HUES6 (cell line): ENCODE measurements at regions not wholly inside any gene's neighbourhood (a gene's known extent, or its start where the extent isn't known, plus 50 kb on each side); places are given as distances from the start of the nearest gene placed in this dataset.
"Not testable (repeated sequence)": the region's sequence is repeated elsewhere in the genome, so short reads cannot be mapped to it uniquely, and the experiment has no call there.

Source experiments
- H3K27ac ChIP-seq: 2 replicates; pipeline ENCODE4 v1.7.0; 2013; ENCODE audit warnings: low read depth, mild to moderate bottlenecking, low read length, inconsistent platforms
- H3K27me3 ChIP-seq: 2 replicates; pipeline ENCODE4 v1.6.1; 2013; ENCODE audit warnings: low read length; ENCODE audit not compliant: control insufficient read depth, insufficient read depth
- H3K36me3 ChIP-seq: 2 replicates; pipeline ENCODE4 v1.6.1; 2013; ENCODE audit warnings: low read length; ENCODE audit not compliant: control insufficient read depth, insufficient read depth
- H3K4me1 ChIP-seq: 2 replicates; pipeline ENCODE4 v1.6.1; 2013; ENCODE audit warnings: low read length; ENCODE audit not compliant: control insufficient read depth, insufficient read depth
- H3K4me3 ChIP-seq: 2 replicates; pipeline ENCODE4 v1.5.1; 2013; ENCODE audit warnings: low read depth, low read length
- H3K9ac ChIP-seq: one replicate; pipeline ENCODE4 v1.6.1; 2013; ENCODE audit warnings: mild to moderate bottlenecking, low read length
- H3K9me3 ChIP-seq: 2 replicates; pipeline ENCODE4 v1.6.1; 2013; ENCODE audit warnings: low read depth, low read length; ENCODE audit not compliant: control insufficient read depth, insufficient read depth

DNA sequence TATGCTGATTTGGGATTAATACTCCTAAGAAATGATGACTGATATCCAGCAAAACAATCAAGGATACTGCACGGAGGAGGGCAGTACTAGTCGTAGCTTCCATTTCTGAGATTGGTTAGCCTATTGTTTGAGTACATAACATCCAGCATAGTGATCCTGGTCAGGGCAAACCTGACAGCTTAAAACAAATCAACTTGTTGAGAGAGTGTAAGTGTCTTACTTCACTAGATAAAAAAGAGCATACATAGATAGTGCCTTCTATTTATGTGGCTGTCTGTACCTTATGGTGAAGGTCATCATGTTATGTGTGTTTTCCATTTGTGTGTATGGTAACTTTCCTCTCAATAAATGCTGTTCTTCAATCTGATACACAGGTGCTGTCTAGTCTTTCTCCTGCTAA is 228.4 kb downstream of the PTGER3 start:
- Histone ChIP-seq H3K4me3 (no peak overlapping the region), H3K9me3 (no peaks in the 10 kb centered on the region), H3K9ac (no peak overlapping the region), H3K36me3 (no peaks in the 10 kb centered on the region), H3K4me1 (no peaks in the 10 kb centered on the region), H3K27me3 (no peaks in the 10 kb centered on the region), H3K27ac (no peak overlapping the region)

DNA sequence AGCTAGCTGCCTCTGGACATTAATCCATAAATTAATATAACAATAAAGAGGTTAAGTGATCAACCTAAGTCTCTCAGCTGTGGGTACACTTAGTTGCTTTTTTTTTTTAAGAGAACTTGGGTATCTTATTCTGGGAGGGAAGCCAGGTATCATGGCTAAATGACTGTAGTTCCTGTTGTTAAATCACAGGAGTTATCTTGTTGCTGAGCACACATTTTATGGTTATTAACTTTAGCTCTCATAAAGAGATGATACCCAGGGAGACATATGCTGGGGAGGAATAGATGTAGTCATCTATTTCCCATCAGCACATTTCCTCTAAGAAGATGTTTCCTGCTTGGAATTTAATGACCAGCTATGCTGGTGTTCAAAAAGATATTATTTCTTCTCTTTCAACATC is 227.8 kb downstream of the PTGER3 start:
- Histone ChIP-seq H3K9me3 (no peaks in the 10 kb centered on the region), H3K36me3 (no peaks in the 10 kb centered on the region), H3K27me3 (no peaks in the 10 kb centered on the region), H3K27ac (no peak overlapping the region), H3K4me1 (no peaks in the 10 kb centered on the region), H3K9ac (no peak overlapping the region), H3K4me3 (no peak overlapping the region)

DNA sequence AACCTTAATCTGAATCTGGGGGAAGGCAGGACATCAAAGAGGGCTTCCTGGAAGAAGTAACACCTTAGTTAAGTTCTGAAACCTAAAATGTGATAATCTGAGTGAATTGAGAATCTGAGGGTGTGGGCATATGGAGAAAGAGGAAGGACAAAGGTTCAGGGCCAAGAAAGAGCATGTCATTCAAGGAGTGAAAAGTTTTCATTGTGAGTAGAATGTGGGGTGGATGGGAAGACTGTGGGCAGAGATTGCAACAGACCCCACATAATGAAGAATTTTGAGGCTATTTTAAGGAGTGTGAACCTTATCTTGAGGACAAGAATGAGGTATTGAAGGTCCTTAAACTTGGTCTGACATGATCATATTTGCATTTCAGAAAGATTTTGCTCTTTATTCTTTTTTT is 227.2 kb downstream of the PTGER3 start:
- Histone ChIP-seq H3K27ac (no peak overlapping the region), H3K9me3 (no peaks in the 10 kb centered on the region), H3K27me3 (no peaks in the 10 kb centered on the region), H3K36me3 (no peaks in the 10 kb centered on the region), H3K4me1 (no peaks in the 10 kb centered on the region), H3K4me3 (no peak overlapping the region), H3K9ac (no peak overlapping the region)

DNA sequence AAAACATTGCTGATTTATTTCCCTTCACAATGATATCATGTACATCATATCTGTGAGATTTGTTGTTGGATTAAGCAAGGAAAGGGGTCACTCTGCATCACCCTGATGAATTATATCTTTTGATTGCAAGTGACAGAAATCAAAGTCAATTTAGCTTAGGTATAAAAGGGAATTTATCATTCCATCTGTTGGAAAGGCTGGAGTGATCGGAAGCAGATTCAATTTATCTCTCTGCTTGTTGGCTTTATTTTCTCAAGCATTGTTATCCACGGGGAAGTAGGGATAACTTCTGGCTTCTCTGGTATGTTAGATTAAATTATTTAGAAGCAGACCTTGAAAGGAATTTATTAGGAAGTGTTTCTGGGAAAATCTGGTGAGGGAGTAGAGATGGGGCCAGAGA is 226.6 kb downstream of the PTGER3 start:
- H3K9me3 ChIP-seq: no peaks in the 10 kb centered on the region
- no peaks in the 10 kb centered on the region for H3K27me3 ChIP-seq
- H3K36me3 ChIP-seq: no peaks in the 10 kb centered on the region
- H3K27ac ChIP-seq: no peak overlapping the region
- H3K4me1 ChIP-seq: no peaks in the 10 kb centered on the region
- H3K4me3 ChIP-seq: no peak overlapping the region
- no peak overlapping the region for H3K9ac ChIP-seq

DNA sequence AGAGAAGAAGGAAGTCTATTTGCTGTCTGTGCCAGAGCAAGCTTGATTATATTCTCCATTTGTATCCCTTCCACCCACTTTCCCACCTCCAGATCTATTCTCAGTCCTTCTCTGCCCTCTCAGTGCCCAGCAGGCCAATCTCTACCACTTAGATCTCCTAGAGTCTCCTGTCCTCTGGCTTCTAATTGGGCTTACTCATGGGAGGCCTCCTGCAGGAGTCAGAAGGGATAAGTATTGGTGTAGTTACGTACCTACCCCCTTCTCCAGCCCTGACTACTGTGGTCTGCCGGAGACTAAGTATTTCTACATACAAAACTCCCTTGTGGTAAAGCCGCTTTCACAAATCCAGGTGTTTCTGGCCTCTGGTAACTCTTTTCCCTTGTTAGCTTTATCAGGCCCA is 221.2 kb downstream of the PTGER3 start:
- H3K4me3 ChIP-seq: no peak overlapping the region
- no peak overlapping the region for H3K9ac ChIP-seq
- H3K27me3 ChIP-seq: no peaks in the 10 kb centered on the region
- no peak overlapping the region for H3K27ac ChIP-seq
- H3K9me3 ChIP-seq: no peaks in the 10 kb centered on the region
- no peaks in the 10 kb centered on the region for H3K36me3 ChIP-seq
- H3K4me1 ChIP-seq: no peaks in the 10 kb centered on the region

DNA sequence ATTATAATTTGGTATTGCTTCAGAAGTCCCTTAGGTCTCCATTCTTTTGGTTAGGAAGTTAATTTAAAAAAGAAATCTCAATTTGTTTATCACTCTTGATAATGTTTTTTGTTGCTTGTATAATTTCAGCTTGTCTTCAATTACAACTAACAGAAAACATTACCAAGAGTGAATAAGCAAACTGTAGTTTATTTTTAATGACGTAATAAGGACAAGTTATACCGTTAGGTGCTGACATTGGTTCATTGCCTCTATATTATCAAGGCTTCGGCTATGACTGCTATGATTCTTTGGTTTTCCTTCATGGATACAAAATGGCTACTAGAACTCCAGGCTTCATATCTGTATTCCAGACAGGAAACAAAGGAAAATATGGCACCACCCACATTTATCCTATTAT is 220.6 kb downstream of the PTGER3 start:
- no peaks in the 10 kb centered on the region for H3K27me3 ChIP-seq
- no peak overlapping the region for H3K4me3 ChIP-seq
- H3K36me3 ChIP-seq: no peaks in the 10 kb centered on the region
- H3K27ac ChIP-seq: no peak overlapping the region
- H3K9me3 ChIP-seq: no peaks in the 10 kb centered on the region
- no peaks in the 10 kb centered on the region for H3K4me1 ChIP-seq
- H3K9ac ChIP-seq: no peak overlapping the region

DNA sequence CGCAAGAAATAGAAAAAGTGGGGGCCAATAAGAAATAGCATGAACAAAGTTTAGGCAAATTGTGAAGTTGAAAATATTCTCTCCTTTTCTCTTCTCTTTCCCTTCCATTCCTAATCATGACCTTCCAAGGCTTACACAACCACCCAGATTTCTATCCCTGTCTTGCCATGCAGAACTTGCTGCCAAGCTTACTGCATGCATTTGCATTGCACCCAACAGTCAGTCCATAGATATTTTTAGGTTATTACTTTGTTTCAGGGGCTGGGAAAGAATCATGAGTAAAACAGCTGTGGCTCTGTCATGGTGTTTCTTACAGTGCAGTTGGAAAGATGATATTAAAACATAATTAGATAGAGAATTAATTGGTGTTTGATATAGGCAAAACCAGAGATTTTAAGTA is 219.4 kb downstream of the PTGER3 start:
- Histone ChIP-seq H3K9ac (no peak overlapping the region), H3K27me3 (no peaks in the 10 kb centered on the region)

DNA sequence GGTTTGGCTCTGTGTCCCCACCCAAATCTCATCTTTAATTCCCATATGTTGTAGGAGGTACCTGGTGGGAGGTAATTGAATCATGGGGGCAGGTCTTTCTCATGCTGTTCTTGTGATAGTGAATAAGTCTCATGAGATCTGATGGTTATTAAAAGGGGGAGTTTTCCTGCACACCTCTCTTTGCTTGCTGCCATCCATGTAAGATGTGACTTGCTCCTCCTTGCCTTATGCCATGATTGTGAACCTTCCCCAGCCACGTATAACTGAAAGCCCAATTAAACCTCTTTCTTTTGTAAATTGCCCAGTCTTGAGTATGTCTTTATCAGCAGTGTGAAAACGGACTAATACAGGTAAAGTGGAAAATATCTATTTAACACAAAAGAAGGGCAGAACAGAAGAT is 213.3 kb downstream of the PTGER3 start:
- H3K4me1 ChIP-seq, H3K4me3 ChIP-seq, H3K9ac ChIP-seq, H3K27ac ChIP-seq, H3K36me3 ChIP-seq, H3K27me3 ChIP-seq, H3K9me3 ChIP-seq: not testable (repeated sequence)

More for the DNA sequence above, 219.4 kb downstream of the PTGER3 start:
- H3K9me3 ChIP-seq: no peaks in the 10 kb centered on the region
- no peak overlapping the region for H3K4me3 ChIP-seq
- H3K4me1 ChIP-seq: no peaks in the 10 kb centered on the region
- H3K27ac ChIP-seq: no peak overlapping the region
- no peaks in the 10 kb centered on the region for H3K36me3 ChIP-seq

DNA sequence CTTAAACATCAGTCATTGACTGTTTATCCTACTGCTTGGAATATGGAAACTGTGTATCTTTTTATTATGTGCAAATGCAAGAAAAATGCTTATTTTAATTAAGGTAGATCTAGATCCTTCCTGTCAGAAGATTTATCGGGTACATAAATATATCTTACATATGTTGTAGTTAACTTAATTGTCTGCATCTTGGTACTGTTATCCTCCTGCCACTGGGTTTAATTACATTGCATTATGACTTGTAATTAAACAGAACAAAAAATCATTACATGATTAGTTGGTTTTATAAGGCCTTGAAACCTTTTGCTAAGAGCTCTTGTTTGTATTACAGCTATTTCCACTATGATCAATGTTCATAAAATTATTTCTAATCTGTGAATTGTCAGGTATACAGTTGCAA is 211.2 kb downstream of the PTGER3 start:
- Histone ChIP-seq H3K4me3 (no peak overlapping the region), H3K9ac (no peak overlapping the region), H3K9me3 (0 out of 2 replicates have a peak, but pooled peaks cover 6% of the 10 kb centered on the region), H3K4me1 (no peaks in the 10 kb centered on the region), H3K27me3 (no peaks in the 10 kb centered on the region), H3K36me3 (no peaks in the 10 kb centered on the region), H3K27ac (no peak overlapping the region)

DNA sequence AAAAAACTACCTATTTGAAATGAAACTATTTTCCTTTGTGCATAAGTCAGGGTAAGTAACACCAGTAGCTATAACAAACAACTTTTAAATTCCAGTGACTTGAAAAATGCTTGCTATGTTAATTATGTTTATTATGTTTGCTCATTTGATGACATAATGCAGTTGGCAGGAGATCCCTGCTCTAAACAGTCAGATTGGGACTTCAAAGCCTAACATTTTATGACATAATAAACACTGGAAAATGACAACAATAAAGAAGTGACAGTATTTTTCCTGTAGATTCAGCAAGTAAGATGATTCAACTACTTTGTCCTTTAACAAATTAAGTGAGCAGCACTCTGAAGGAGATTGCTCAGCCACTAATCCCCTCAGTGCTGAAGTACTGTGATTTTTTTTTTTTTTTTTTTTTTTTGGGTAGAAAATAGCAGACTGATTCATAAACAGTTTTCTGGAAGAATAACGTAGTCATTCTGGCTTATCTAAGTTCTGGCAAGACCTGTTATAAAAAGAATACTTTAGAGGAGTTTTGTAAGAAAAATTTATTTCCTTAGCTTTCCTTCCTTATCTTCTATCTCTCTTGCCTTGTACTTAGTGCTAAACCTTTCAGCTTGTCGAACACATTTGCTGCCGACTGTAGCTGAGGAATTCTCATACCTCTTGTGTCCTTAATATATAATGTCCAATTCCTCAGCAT is 207.2 kb downstream of the PTGER3 start:
- Histone ChIP-seq H3K9ac (no peak overlapping the region), H3K27me3 (no peaks in the 10 kb centered on the region), H3K27ac (no peak overlapping the region), H3K36me3 (no peaks in the 10 kb centered on the region), H3K4me1 (no peaks in the 10 kb centered on the region), H3K9me3 (no peaks in the 10 kb centered on the region), H3K4me3 (no peak overlapping the region)

DNA sequence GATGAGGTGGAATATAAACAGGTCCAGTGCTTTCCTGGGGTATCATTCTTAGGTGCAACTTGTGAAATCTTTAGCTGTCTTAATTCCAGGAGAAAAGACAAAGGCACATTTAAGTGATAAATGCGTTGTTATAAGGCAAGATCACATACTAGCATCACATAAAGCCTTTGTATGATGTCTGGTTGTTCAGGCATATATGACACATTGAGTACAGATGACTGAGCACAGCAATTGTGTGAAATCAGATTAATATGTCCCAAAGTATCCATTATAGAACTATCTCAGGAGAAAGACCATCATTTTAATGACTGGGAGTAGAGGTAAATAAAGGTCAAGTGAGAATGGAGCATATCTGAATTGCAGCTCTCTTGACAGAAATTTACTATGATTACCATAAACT is 205.1 kb downstream of the PTGER3 start:
- H3K36me3 ChIP-seq: no peaks in the 10 kb centered on the region
- H3K9ac ChIP-seq: no peak overlapping the region
- no peak overlapping the region for H3K4me3 ChIP-seq
- no peak overlapping the region for H3K27ac ChIP-seq
- H3K9me3 ChIP-seq: no peaks in the 10 kb centered on the region
- no peaks in the 10 kb centered on the region for H3K27me3 ChIP-seq
- 0 out of 2 replicates have a peak, but pooled peaks cover 4% of the 10 kb centered on the region for H3K4me1 ChIP-seq

DNA sequence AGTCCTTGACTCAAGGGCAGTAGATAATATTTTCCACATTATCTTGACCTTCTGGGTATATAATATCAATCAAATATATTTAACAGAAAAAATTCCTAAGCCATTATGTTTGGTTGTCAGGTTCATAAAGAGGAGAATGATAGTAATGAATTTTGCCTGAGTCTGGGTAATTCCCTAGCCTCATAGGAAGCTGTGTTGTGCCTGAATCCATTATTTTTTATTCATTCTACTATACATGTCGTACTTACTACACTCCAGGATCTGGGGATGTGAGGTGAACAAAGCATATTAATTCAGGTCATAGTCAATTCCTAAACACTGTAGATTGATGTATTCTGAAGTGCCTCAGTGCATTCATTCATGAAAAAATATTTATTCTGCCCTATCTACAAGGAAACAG is 204.2 kb downstream of the PTGER3 start:
- 0 out of 2 replicates have a peak, but pooled peaks cover 2% of the 10 kb centered on the region for H3K9me3 ChIP-seq
- no peak overlapping the region for H3K4me3 ChIP-seq
- no peaks in the 10 kb centered on the region for H3K27me3 ChIP-seq
- H3K4me1 ChIP-seq: 0 out of 2 replicates have a peak, but pooled peaks cover 4% of the 10 kb centered on the region
- no peak overlapping the region for H3K27ac ChIP-seq
- H3K9ac ChIP-seq: no peak overlapping the region
- H3K36me3 ChIP-seq: no peaks in the 10 kb centered on the region
